ENCODE measurements at regions not wholly inside any gene's neighbourhood (a gene's known extent, or its start where the extent isn't known, plus 50 kb on each side); places are given as distances from the start of the nearest gene placed in this dataset.

- no peak for DNase-seq
Observed at GRCh38 chr21:15494481-15494880, 235.3 kb upstream of the USP25 start.

GRCh38 chr21:15495965-15496364 is 233.8 kb upstream of the USP25 start:
- DNase-seq, result no peak

- DNase-seq, result no peak
Observed at GRCh38 chr21:15496911-15497310, 232.9 kb upstream of the USP25 start.

- no peak for DNase-seq
Observed at GRCh38 chr21:15498455-15498854, 231.3 kb upstream of the USP25 start.

- no peak for DNase-seq
Observed at GRCh38 chr21:15506086-15506485, 223.7 kb upstream of the USP25 start.

GRCh38 chr21:15508554-15508953 is 221.2 kb upstream of the USP25 start:
- DNase-seq, result no peak

GRCh38 chr21:15514073-15514946 is 215.5 kb upstream of the USP25 start:
- DNase-seq, result peak; percentile 47

GRCh38 chr21:15515908-15516307 is 213.9 kb upstream of the USP25 start:
- no peak for DNase-seq

GRCh38 chr21:15517394-15517793 is 212.4 kb upstream of the USP25 start:
- DNase-seq, result no peak

GRCh38 chr21:15520811-15521643 is 208.8 kb upstream of the USP25 start:
- no peak for DNase-seq

- no peak for DNase-seq
Observed at GRCh38 chr21:15521644-15522001, 208.2 kb upstream of the USP25 start.

GRCh38 chr21:15522148-15522547 is 207.6 kb upstream of the USP25 start:
- no peak for DNase-seq

- DNase-seq, result no peak
Observed at GRCh38 chr21:15524855-15525254, 204.9 kb upstream of the USP25 start.

GRCh38 chr21:15526798-15527197 is 203.0 kb upstream of the USP25 start:
- DNase-seq, result no peak

GRCh38 chr21:15528346-15528745 is 201.4 kb upstream of the USP25 start:
- DNase-seq, result no peak

- DNase-seq, result no peak
Observed at GRCh38 chr21:15531986-15532385, 197.8 kb upstream of the USP25 start.

GRCh38 chr21:15533618-15534017 is 196.2 kb upstream of the USP25 start:
- no peak for DNase-seq

GRCh38 chr21:15534450-15534886 is 195.3 kb upstream of the USP25 start:
- no peak for DNase-seq

GRCh38 chr21:15539376-15539775 is 190.4 kb upstream of the USP25 start:
- no peak for DNase-seq

GRCh38 chr21:15543473-15543872 is 186.3 kb upstream of the USP25 start:
- no peak for DNase-seq

- DNase-seq, result no peak
Observed at GRCh38 chr21:15549671-15550070, 180.1 kb upstream of the USP25 start.

GRCh38 chr21:15552914-15553494 is 176.8 kb upstream of the USP25 start:
- DNase-seq, result no peak

GRCh38 chr21:15557925-15558324 is 171.9 kb upstream of the USP25 start:
- DNase-seq, result no peak

GRCh38 chr21:15558884-15559283 is 170.9 kb upstream of the USP25 start:
- no peak for DNase-seq
